Heart left ventricle (tissue), 13 donors: ENCODE measurements at regions not wholly inside any gene's neighbourhood (a gene's known extent, or its start where the extent isn't known, plus 50 kb on each side); places are given as distances from the start of the nearest gene placed in this dataset.

Experiments
- POLR2A ChIP-seq, 2 donors: fragments of 450-650 bp; IDR thresholded peaks; one replicate each; pipeline ENCODE4 v1.6.1; 2017; ENCODE audit warnings: antibody characterized with exemption in 2 of 2, mild to moderate bottlenecking in 2 of 2, moderate library complexity in 2 of 2
- TF ChIP-seq, protein P1 (sequence below), 12 donors: fragments of 200-600 bp; sonication (generic) in 4 of 12; IDR thresholded peaks; one replicate each; pipeline versions ENCODE4 v1.5.0 to v1.8.0; 2018 to 2022; ENCODE audit warnings: antibody characterized with exemption in 12 of 12, mild to moderate bottlenecking in 5 of 12
- donor health status: ischemic (EF 13 %, LVEDD 7.1; RV severe dilation, severe dysfunction).
- donor health status: DM: no; HTN: yes; CAD: no.
- donor health status: DM: no; HTN: no; CAD: no.
- donor health status: ischemic (EF 25% LVEDD 6.9; RV normal size, moderate dysfunction).
- donor health status: ischemic (EF 25% LVEDD 5.7; RV mildly dilated, moderate dysfunction).
- donor health status: ischemic (EF 35%, LVEDD 5.7; RV mildly dilated, moderate dysfunction).
- donor health status: nonischemic (EF 11% LVEDD 7.7; RV severe dilation, severe dysfunction).
- donor health status: DM: yes; HTN: yes; CAD: no.
- donor health status: PGD.
- donor health status: ischemic (EF 29% LVEDD 5.4; RV normal size, mild dysfunction).
- donor health status: nonischemic (EF 23%, LVEDD 6.1; RV moderate dilation, normal function).

DNA sequence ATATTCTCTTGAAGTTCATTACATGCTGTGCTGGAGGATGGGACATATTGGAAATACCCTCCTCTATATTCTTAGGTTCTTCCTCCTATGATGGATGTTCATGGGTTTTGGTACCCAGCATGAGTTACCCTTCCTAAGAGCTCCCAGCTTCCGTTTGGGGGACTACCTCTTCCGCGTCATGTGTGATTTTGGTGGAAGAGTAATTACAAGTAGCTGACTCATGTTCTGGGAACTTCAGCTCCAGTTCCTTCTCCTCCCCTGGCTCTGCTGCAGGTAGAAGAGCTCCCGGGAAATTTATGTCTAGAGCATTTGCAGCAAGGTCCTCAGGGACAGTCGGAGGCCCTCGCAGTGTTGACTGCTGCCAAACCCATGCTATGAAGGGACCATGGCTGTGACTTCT is 208.8 kb upstream of the IL12A start:
- TF ChIP-seq, protein P1, sequence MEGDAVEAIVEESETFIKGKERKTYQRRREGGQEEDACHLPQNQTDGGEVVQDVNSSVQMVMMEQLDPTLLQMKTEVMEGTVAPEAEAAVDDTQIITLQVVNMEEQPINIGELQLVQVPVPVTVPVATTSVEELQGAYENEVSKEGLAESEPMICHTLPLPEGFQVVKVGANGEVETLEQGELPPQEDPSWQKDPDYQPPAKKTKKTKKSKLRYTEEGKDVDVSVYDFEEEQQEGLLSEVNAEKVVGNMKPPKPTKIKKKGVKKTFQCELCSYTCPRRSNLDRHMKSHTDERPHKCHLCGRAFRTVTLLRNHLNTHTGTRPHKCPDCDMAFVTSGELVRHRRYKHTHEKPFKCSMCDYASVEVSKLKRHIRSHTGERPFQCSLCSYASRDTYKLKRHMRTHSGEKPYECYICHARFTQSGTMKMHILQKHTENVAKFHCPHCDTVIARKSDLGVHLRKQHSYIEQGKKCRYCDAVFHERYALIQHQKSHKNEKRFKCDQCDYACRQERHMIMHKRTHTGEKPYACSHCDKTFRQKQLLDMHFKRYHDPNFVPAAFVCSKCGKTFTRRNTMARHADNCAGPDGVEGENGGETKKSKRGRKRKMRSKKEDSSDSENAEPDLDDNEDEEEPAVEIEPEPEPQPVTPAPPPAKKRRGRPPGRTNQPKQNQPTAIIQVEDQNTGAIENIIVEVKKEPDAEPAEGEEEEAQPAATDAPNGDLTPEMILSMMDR (IDR thresholded peaks at IDR 0.05): no peak
- no peak for TF ChIP-seq POLR2A (IDR thresholded peaks at IDR 0.05)
